ENCODE measurements at regions not wholly inside any gene's neighbourhood (a gene's known extent, or its start where the extent isn't known, plus 50 kb on each side); places are given as distances from the start of the nearest gene placed in this dataset.

DNA sequence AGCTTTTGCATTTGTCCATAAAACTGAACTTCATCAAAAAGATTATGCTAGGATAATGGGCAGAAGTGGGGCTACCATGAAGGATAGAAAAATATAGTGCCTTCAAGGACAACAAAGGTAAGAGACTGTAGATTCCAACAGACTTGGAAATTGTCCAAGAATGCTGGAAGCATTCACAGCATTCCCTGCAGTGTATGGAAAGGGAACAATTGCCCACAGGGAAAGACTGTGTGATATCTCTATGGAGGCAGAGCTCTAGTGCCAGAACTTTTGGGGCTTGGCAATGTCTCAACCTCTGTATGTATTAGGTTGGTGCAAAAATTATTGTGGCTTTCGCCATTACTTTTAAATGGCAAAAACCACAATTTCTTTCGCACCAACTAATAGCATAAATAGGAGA lies 1598.8 kb upstream of the MIR17HG start:
- no peak for DNase-seq (ENCODE audit: low spot score)

GRCh38 chr13:89749888-89750287 lies 1597.6 kb upstream of the MIR17HG start:
- Histone ChIP-seq H3K27me3 (replicated peaks; ENCODE audit: insufficient read depth) (no peaks in the 10 kb centered on the region), H3K4me3 (no peak overlapping the region), H3K27ac (no peak overlapping the region), H3K36me3 (no peaks in the 10 kb centered on the region), H3K4me1 (ENCODE audit: control insufficient read depth in 1 of 2, low read depth in 2 of 2) (no peaks in the 10 kb centered on the region), H3K9me3 (no peaks in the 10 kb centered on the region)
- ATAC-seq (ENCODE audit: insufficient number of reproducible peaks, low FRiP score, low read depth) (no peak), DNase-seq (ENCODE audit: low spot score) (no peak)
- no peak for TF ChIP-seq CTCF (IDR thresholded peaks at IDR 0.05)

More for the DNA sequence above, 1598.8 kb upstream of the MIR17HG start:
- no peak for TF ChIP-seq CTCF (IDR thresholded peaks at IDR 0.05)
- no peak overlapping the region for H3K4me3 ChIP-seq
- no peaks in the 10 kb centered on the region for H3K36me3 ChIP-seq
- no peak for ATAC-seq (ENCODE audit: insufficient number of reproducible peaks, low FRiP score, low read depth)
- H3K27me3 ChIP-seq (replicated peaks; ENCODE audit: insufficient read depth) = no peaks in the 10 kb centered on the region
- H3K9me3 ChIP-seq = no peaks in the 10 kb centered on the region
- no peaks in the 10 kb centered on the region for H3K4me1 ChIP-seq (ENCODE audit: control insufficient read depth in 1 of 2, low read depth in 2 of 2)
- H3K27ac ChIP-seq = no peak overlapping the region

GRCh38 chr13:89750371-89750770 lies 1597.1 kb upstream of the MIR17HG start:
- no peak for TF ChIP-seq CTCF (IDR thresholded peaks at IDR 0.05)
- Histone ChIP-seq H3K4me3 (no peak overlapping the region), H3K27me3 (replicated peaks; ENCODE audit: insufficient read depth) (no peaks in the 10 kb centered on the region), H3K27ac (no peak overlapping the region), H3K4me1 (ENCODE audit: control insufficient read depth in 1 of 2, low read depth in 2 of 2) (no peaks in the 10 kb centered on the region), H3K9me3 (no peaks in the 10 kb centered on the region), H3K36me3 (no peaks in the 10 kb centered on the region)
- no peak for ATAC-seq (ENCODE audit: insufficient number of reproducible peaks, low FRiP score, low read depth)
- DNase-seq (ENCODE audit: low spot score) = no peak

DNA sequence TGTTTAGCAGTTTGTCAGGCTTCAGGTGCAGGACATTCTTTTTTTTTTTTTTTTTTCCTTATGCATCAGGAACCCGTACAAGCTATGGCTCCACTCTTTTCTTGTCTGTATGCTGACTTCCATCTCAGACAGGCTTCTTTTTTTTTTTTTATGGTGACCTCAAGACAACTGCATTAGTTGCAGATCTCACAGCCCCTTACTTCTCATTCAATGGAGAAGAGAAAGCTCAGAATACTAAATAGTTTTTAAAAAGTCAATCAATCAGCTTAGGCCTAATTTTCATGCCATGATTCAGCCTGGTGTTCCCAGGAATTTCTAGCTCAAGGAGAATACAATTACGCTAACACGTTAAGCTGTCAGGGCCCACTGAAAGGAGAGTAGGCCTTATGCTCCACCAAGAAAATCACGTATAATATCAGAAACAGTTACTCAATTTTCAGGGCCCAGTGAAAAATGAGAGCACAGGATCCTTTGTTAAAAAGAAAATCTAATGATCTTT lies 1596.0 kb upstream of the MIR17HG start:
- ATAC-seq (ENCODE audit: insufficient number of reproducible peaks, low FRiP score, low read depth) (no peak), DNase-seq (ENCODE audit: low spot score) (no peak)
- TF ChIP-seq CTCF (IDR thresholded peaks at IDR 0.05) = no peak
- Histone ChIP-seq H3K36me3 (no peaks in the 10 kb centered on the region), H3K27me3 (replicated peaks; ENCODE audit: insufficient read depth) (no peaks in the 10 kb centered on the region), H3K27ac (no peak overlapping the region), H3K4me1 (ENCODE audit: control insufficient read depth in 1 of 2, low read depth in 2 of 2) (no peaks in the 10 kb centered on the region), H3K9me3 (no peaks in the 10 kb centered on the region), H3K4me3 (no peak overlapping the region)

- no peak for TF ChIP-seq CTCF (IDR thresholded peaks at IDR 0.05)
- H3K9me3 ChIP-seq = no peaks in the 10 kb centered on the region
- H3K36me3 ChIP-seq = no peaks in the 10 kb centered on the region
- H3K27ac ChIP-seq = no peak overlapping the region
- ATAC-seq (ENCODE audit: insufficient number of reproducible peaks, low FRiP score, low read depth) (no peak), DNase-seq (ENCODE audit: low spot score) (no peak)
- H3K27me3 ChIP-seq (replicated peaks; ENCODE audit: insufficient read depth) = no peaks in the 10 kb centered on the region
- H3K4me1 ChIP-seq (ENCODE audit: control insufficient read depth in 1 of 2, low read depth in 2 of 2) = no peaks in the 10 kb centered on the region
- no peak overlapping the region for H3K4me3 ChIP-seq
Measured at GRCh38 chr13:89752394-89752793, 1595.1 kb upstream of the MIR17HG start.

Data from thoracic aorta (tissue), 2 donors.